ENCODE measurements at regions not wholly inside any gene's neighbourhood (a gene's known extent, or its start where the extent isn't known, plus 50 kb on each side); places are given as distances from the start of the nearest gene placed in this dataset.

- Histone ChIP-seq H3K27ac (ENCODE audit: low read depth in 1 of 2, low read length in 2 of 2) (no peak overlapping the region), H3K9ac (ENCODE audit: low read depth in 1 of 2, low read length in 2 of 2) (no peak overlapping the region), H3K27me3 (ENCODE audit: control insufficient read depth in 4 of 4, insufficient read depth in 4 of 4, low read length in 3 of 4) (peaks cover 0 to 2% (median 0%) of the 10 kb centered on the region in 4 donors), H3K4me3 (ENCODE audit: low read depth in 1 of 3, low read length in 3 of 3) (no peak overlapping the region), H3K9me3 (ENCODE audit: control insufficient read depth in 4 of 4, low read length in 3 of 4) (no peaks in the 10 kb centered on the region), H3K36me3 (ENCODE audit: control insufficient read depth in 4 of 4, insufficient read depth in 3 of 4, low read depth in 1 of 4, low read length in 3 of 4) (no peaks in the 10 kb centered on the region), H3K4me1 (ENCODE audit: control insufficient read depth in 4 of 4, insufficient read depth in 4 of 4, low read length in 3 of 4) (no peaks in the 10 kb centered on the region)
- TF ChIP-seq, protein P1, sequence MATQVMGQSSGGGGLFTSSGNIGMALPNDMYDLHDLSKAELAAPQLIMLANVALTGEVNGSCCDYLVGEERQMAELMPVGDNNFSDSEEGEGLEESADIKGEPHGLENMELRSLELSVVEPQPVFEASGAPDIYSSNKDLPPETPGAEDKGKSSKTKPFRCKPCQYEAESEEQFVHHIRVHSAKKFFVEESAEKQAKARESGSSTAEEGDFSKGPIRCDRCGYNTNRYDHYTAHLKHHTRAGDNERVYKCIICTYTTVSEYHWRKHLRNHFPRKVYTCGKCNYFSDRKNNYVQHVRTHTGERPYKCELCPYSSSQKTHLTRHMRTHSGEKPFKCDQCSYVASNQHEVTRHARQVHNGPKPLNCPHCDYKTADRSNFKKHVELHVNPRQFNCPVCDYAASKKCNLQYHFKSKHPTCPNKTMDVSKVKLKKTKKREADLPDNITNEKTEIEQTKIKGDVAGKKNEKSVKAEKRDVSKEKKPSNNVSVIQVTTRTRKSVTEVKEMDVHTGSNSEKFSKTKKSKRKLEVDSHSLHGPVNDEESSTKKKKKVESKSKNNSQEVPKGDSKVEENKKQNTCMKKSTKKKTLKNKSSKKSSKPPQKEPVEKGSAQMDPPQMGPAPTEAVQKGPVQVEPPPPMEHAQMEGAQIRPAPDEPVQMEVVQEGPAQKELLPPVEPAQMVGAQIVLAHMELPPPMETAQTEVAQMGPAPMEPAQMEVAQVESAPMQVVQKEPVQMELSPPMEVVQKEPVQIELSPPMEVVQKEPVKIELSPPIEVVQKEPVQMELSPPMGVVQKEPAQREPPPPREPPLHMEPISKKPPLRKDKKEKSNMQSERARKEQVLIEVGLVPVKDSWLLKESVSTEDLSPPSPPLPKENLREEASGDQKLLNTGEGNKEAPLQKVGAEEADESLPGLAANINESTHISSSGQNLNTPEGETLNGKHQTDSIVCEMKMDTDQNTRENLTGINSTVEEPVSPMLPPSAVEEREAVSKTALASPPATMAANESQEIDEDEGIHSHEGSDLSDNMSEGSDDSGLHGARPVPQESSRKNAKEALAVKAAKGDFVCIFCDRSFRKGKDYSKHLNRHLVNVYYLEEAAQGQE (IDR thresholded peaks at IDR 0.05) = no peak
- TF ChIP-seq RXRA (IDR thresholded peaks at IDR 0.05) (no peak), EGR1 (IDR thresholded peaks at IDR 0.05; ENCODE audit: low read depth in 2 of 2) (no peak), GABPA (IDR thresholded peaks at IDR 0.05 in 1 of 2, conservative IDR thresholded peaks at IDR 0.05 in 1 of 2) (no peak), HNF4A (conservative IDR thresholded peaks at IDR 0.05) (no peak), TAF1 (conservative IDR thresholded peaks at IDR 0.05) (no peak), YY1 (IDR thresholded peaks at IDR 0.05) (no peak), SP1 (IDR thresholded peaks at IDR 0.05) (no peak), RAD21 (IDR thresholded peaks at IDR 0.05) (no peak), HNF4G (IDR thresholded peaks at IDR 0.05) (no peak), FOXA1 (IDR thresholded peaks at IDR 0.05) (no peak), JUND (IDR thresholded peaks at IDR 0.05) (no peak), NR2F2 (IDR thresholded peaks at IDR 0.05) (no peak), ATF3 (IDR thresholded peaks at IDR 0.05) (no peak), FOXA2 (IDR thresholded peaks at IDR 0.05) (no peak)
- TF ChIP-seq, protein P2, sequence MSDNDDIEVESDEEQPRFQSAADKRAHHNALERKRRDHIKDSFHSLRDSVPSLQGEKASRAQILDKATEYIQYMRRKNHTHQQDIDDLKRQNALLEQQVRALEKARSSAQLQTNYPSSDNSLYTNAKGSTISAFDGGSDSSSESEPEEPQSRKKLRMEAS (IDR thresholded peaks at IDR 0.05) = no peak
- TF ChIP-seq, protein P3, sequence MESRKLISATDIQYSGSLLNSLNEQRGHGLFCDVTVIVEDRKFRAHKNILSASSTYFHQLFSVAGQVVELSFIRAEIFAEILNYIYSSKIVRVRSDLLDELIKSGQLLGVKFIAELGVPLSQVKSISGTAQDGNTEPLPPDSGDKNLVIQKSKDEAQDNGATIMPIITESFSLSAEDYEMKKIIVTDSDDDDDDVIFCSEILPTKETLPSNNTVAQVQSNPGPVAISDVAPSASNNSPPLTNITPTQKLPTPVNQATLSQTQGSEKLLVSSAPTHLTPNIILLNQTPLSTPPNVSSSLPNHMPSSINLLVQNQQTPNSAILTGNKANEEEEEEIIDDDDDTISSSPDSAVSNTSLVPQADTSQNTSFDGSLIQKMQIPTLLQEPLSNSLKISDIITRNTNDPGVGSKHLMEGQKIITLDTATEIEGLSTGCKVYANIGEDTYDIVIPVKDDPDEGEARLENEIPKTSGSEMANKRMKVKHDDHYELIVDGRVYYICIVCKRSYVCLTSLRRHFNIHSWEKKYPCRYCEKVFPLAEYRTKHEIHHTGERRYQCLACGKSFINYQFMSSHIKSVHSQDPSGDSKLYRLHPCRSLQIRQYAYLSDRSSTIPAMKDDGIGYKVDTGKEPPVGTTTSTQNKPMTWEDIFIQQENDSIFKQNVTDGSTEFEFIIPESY (IDR thresholded peaks at IDR 0.05) = no peak
- TF ChIP-seq, protein P4, sequence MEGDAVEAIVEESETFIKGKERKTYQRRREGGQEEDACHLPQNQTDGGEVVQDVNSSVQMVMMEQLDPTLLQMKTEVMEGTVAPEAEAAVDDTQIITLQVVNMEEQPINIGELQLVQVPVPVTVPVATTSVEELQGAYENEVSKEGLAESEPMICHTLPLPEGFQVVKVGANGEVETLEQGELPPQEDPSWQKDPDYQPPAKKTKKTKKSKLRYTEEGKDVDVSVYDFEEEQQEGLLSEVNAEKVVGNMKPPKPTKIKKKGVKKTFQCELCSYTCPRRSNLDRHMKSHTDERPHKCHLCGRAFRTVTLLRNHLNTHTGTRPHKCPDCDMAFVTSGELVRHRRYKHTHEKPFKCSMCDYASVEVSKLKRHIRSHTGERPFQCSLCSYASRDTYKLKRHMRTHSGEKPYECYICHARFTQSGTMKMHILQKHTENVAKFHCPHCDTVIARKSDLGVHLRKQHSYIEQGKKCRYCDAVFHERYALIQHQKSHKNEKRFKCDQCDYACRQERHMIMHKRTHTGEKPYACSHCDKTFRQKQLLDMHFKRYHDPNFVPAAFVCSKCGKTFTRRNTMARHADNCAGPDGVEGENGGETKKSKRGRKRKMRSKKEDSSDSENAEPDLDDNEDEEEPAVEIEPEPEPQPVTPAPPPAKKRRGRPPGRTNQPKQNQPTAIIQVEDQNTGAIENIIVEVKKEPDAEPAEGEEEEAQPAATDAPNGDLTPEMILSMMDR (IDR thresholded peaks at IDR 0.05; ENCODE audit: low read depth, low read length, missing input control) = no peak
- WGBS = 86% methylated on average over 9 of the region's 9 CpGs
- no peak for DNase-seq (ENCODE audit: low spot score)
These were observed 138.9 kb upstream of the MAX start for GRCh38 chr14:65241125-65241752.
